Liver (tissue), 8 donors: ENCODE measurements at regions not wholly inside any gene's neighbourhood (a gene's known extent, or its start where the extent isn't known, plus 50 kb on each side); places are given as distances from the start of the nearest gene placed in this dataset.

Source experiments
- DNase-seq: peaks from one replicate; pipeline ENCODE4 v3.0.0-alpha.2; 2017; ENCODE audit warnings: low spot score
- H3K27ac ChIP-seq, 2 donors: one replicate each; pipeline ENCODE4 v1.7.0; 2013; ENCODE audit warnings: inconsistent platforms in 2 of 2, low read length in 2 of 2, control low read depth in 1 of 2, low read depth in 1 of 2, mild to moderate bottlenecking in 1 of 2
- H3K27me3 ChIP-seq, 4 donors: one replicate each; pipeline versions ENCODE4 v1.6.1 to v1.7.0; 2013; ENCODE audit warnings: low read length in 3 of 4, inconsistent platforms in 1 of 4, mild to moderate bottlenecking in 1 of 4, moderate library complexity in 1 of 4; ENCODE audit not compliant: control insufficient read depth in 4 of 4, insufficient read depth in 4 of 4
- H3K36me3 ChIP-seq, 4 donors: one replicate each; pipeline versions ENCODE4 v1.6.1 to v1.7.0; 2013; ENCODE audit warnings: low read length in 3 of 4, mild to moderate bottlenecking in 3 of 4, low read depth in 1 of 4, moderate library complexity in 1 of 4; ENCODE audit not compliant: control insufficient read depth in 4 of 4, insufficient read depth in 3 of 4
- H3K4me1 ChIP-seq, 4 donors: one replicate each; pipeline versions ENCODE4 v1.6.1 to v1.7.0; 2013; ENCODE audit warnings: low read length in 3 of 4, mild to moderate bottlenecking in 3 of 4, moderate library complexity in 1 of 4; ENCODE audit not compliant: control insufficient read depth in 4 of 4, insufficient read depth in 4 of 4
- H3K4me3 ChIP-seq, 3 donors: one replicate each; pipeline versions ENCODE4 v1.6.1 to v1.7.0; 2013; ENCODE audit warnings: low read length in 3 of 3, control low read depth in 1 of 3, low read depth in 1 of 3, mild to moderate bottlenecking in 1 of 3
- H3K9ac ChIP-seq, 2 donors: one replicate each; pipeline ENCODE4 v1.7.0; 2013; ENCODE audit warnings: low read length in 2 of 2, mild to moderate bottlenecking in 2 of 2, moderate library complexity in 2 of 2, control low read depth in 1 of 2, low read depth in 1 of 2
- H3K9me3 ChIP-seq, 4 donors: one replicate each; pipeline versions ENCODE4 v1.6.1 to v1.7.0; 2013; ENCODE audit warnings: low read length in 3 of 4; ENCODE audit not compliant: control insufficient read depth in 4 of 4
- ATF3 ChIP-seq: IDR thresholded peaks from 2 replicates; pipeline ENCODE4 v1.6.1; 2016; ENCODE audit warnings: antibody characterized with exemption
- CTCF ChIP-seq: fragments of 150-350 bp; IDR thresholded peaks from 2 replicates; pipeline ENCODE4 v1.5.1; 2017; ENCODE audit warnings: improper control_type of control experiment, low read depth, low read length; ENCODE audit not compliant: missing input control
- EGR1 ChIP-seq, 2 donors: IDR thresholded peaks; 2 replicates each; pipeline ENCODE4 v1.6.1; 2016 to 2018; ENCODE audit warnings: antibody characterized with exemption in 2 of 2, low read depth in 2 of 2
- FOXA1 ChIP-seq: IDR thresholded peaks from 2 replicates; pipeline ENCODE4 v1.6.1; 2016; ENCODE audit warnings: antibody characterized with exemption
- FOXA2 ChIP-seq: IDR thresholded peaks from 2 replicates; pipeline ENCODE4 v1.6.1; 2016; ENCODE audit warnings: antibody characterized with exemption
- GABPA ChIP-seq, 2 donors: IDR thresholded peaks in 1 of 2; conservative IDR thresholded peaks in 1 of 2; 2 replicates each; pipeline ENCODE4 v1.6.1; 2016; ENCODE audit warnings: antibody characterized with exemption in 2 of 2, mild to moderate bottlenecking in 1 of 2, moderate library complexity in 1 of 2
- HNF4A ChIP-seq, 2 donors: conservative IDR thresholded peaks; 2 replicates each; pipeline ENCODE4 v1.6.1; 2016; ENCODE audit warnings: antibody characterized with exemption in 2 of 2, mild to moderate bottlenecking in 2 of 2
- HNF4G ChIP-seq: IDR thresholded peaks from 2 replicates; pipeline ENCODE4 v1.6.1; 2016; ENCODE audit warnings: antibody characterized with exemption
- JUND ChIP-seq, 2 donors: IDR thresholded peaks; 2 replicates each; pipeline ENCODE4 v1.6.1; 2016; ENCODE audit warnings: antibody characterized with exemption in 2 of 2
- NR2F2 ChIP-seq: IDR thresholded peaks from 2 replicates; pipeline ENCODE4 v1.6.1; 2016; ENCODE audit warnings: antibody characterized with exemption
- RAD21 ChIP-seq, 2 donors: IDR thresholded peaks; 2 replicates each; pipeline ENCODE4 v1.6.1; 2016; ENCODE audit warnings: antibody characterized with exemption in 2 of 2, mild to moderate bottlenecking in 2 of 2
- RXRA ChIP-seq, 2 donors: IDR thresholded peaks; 2 replicates each; pipeline ENCODE4 v1.6.1; 2017 to 2018; ENCODE audit warnings: antibody characterized with exemption in 2 of 2, mild to moderate bottlenecking in 1 of 2
- SP1 ChIP-seq: IDR thresholded peaks from 2 replicates; pipeline ENCODE4 v1.6.1; 2018; ENCODE audit warnings: antibody characterized with exemption, mild to moderate bottlenecking
- TAF1 ChIP-seq: conservative IDR thresholded peaks from 2 replicates; pipeline ENCODE4 v1.6.1; 2016; ENCODE audit warnings: antibody characterized with exemption, mild to moderate bottlenecking
- YY1 ChIP-seq: IDR thresholded peaks from 2 replicates; pipeline ENCODE4 v1.6.1; 2016; ENCODE audit warnings: antibody characterized with exemption, mild to moderate bottlenecking
- ZBTB33 ChIP-seq: IDR thresholded peaks from 2 replicates; pipeline ENCODE4 v1.6.1; 2016; ENCODE audit warnings: antibody characterized with exemption
- WGBS: extraction: QIAGEN DNeasy Blood & Tissue Kit; methylation state at CpG from one replicate; pipeline ENCODE4 v1.1.7; 2013; 5-methylcytosine and 5-hydroxymethylcytosine counted together
- TF ChIP-seq, protein P1 (sequence below): IDR thresholded peaks from 2 replicates; pipeline ENCODE4 v1.6.1; 2016; ENCODE audit warnings: antibody characterized with exemption, mild to moderate bottlenecking
- TF ChIP-seq, protein P2 (sequence below): IDR thresholded peaks from 2 replicates; pipeline ENCODE4 v1.6.1; 2016; ENCODE audit warnings: antibody characterized with exemption
- donor health status: healthy.
- donor health status: healthy.
- donor health status: healthy.
- donor health status: healthy.
- donor health status: healthy.

DNA sequence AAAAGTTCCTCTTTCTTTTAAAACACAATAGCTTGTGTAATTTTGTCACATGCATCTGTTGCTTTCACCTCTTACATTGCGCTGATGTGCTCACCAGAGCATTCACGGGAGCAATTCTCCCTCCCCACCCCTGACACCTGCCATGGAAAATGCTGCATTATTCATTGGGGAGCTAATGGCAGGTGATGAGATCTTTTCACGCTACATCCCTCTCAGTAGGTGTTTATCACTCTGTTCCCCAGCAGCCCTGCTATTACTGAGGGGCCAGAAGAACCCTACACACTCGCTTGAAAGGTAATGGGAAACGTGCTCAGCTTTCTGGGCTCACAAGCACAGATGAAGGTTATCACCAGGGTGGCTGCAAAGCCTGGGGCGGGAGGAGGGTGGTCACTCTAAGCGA is 398.0 kb downstream of the PSAT1 start (continued):
- TF ChIP-seq, protein P1, sequence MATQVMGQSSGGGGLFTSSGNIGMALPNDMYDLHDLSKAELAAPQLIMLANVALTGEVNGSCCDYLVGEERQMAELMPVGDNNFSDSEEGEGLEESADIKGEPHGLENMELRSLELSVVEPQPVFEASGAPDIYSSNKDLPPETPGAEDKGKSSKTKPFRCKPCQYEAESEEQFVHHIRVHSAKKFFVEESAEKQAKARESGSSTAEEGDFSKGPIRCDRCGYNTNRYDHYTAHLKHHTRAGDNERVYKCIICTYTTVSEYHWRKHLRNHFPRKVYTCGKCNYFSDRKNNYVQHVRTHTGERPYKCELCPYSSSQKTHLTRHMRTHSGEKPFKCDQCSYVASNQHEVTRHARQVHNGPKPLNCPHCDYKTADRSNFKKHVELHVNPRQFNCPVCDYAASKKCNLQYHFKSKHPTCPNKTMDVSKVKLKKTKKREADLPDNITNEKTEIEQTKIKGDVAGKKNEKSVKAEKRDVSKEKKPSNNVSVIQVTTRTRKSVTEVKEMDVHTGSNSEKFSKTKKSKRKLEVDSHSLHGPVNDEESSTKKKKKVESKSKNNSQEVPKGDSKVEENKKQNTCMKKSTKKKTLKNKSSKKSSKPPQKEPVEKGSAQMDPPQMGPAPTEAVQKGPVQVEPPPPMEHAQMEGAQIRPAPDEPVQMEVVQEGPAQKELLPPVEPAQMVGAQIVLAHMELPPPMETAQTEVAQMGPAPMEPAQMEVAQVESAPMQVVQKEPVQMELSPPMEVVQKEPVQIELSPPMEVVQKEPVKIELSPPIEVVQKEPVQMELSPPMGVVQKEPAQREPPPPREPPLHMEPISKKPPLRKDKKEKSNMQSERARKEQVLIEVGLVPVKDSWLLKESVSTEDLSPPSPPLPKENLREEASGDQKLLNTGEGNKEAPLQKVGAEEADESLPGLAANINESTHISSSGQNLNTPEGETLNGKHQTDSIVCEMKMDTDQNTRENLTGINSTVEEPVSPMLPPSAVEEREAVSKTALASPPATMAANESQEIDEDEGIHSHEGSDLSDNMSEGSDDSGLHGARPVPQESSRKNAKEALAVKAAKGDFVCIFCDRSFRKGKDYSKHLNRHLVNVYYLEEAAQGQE, result no peak
- TF ChIP-seq HNF4A (conservative IDR thresholded peaks at IDR 0.05), result no peak
- TF ChIP-seq FOXA1, result no peak
- TF ChIP-seq YY1, result no peak

DNA sequence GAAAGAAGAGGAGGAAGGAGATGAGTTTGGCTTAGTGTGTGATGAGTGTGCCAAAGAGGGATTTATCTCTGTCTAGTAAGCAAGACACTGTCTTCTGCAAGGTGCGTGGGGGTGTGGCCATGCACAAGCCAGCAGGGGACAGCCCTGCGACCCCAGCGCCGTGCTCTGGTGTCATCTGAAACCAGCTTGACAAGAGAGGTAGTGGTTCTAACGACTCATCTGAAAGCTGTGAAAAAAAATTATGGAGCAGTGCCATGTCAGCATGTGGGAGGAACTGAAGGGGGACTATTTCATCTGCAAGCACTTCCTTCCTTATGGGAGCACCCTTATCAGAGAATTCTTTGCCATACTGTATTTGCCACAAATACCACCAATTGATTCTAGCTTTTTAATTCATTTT is 398.6 kb downstream of the PSAT1 start:
- WGBS, result 37% methylated on average over 5 of the region's 5 CpGs

More for the DNA sequence above, 398.6 kb downstream of the PSAT1 start:
- Histone ChIP-seq H3K9ac (no peak overlapping the region), H3K36me3 (no peaks in the 10 kb centered on the region), H3K27ac (no peak overlapping the region), H3K4me1 (no peaks in the 10 kb centered on the region), H3K9me3 (no peaks in the 10 kb centered on the region), H3K4me3 (no peak overlapping the region), H3K27me3 (peaks cover 0 to 3% (median 0%) of the 10 kb centered on the region in 4 donors)
- TF ChIP-seq HNF4A (conservative IDR thresholded peaks at IDR 0.05) (no peak), FOXA1 (no peak), SP1 (no peak), EGR1 (IDR thresholded peaks at IDR 0.05; ENCODE audit: low read depth in 2 of 2) (no peak), RXRA (IDR thresholded peaks at IDR 0.05) (no peak), HNF4G (no peak), NR2F2 (no peak), CTCF (no peak), ZBTB33 (no peak), FOXA2 (no peak), JUND (IDR thresholded peaks at IDR 0.05) (no peak), YY1 (no peak), TAF1 (no peak), ATF3 (no peak), RAD21 (IDR thresholded peaks at IDR 0.05) (no peak), GABPA (IDR thresholded peaks at IDR 0.05 in 1 of 2, conservative IDR thresholded peaks at IDR 0.05 in 1 of 2) (no peak)
- TF ChIP-seq, protein P2, sequence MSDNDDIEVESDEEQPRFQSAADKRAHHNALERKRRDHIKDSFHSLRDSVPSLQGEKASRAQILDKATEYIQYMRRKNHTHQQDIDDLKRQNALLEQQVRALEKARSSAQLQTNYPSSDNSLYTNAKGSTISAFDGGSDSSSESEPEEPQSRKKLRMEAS, result no peak
- TF ChIP-seq, protein P1, result no peak
- no peak for DNase-seq
